Loucy (cell line): ENCODE measurements at regions not wholly inside any gene's neighbourhood (a gene's known extent, or its start where the extent isn't known, plus 50 kb on each side); places are given as distances from the start of the nearest gene placed in this dataset.
"Not testable (repeated sequence)": the region's sequence is repeated elsewhere in the genome, so short reads cannot be mapped to it uniquely, and the experiment has no call there.

Experiments used
- H2AFZ ChIP-seq: fragments of 200-600 bp; sonication (generic); 2 replicates; pipeline ENCODE4 v1.6.0; 2016; ENCODE audit warnings: antibody characterized with exemption, mild to moderate bottlenecking, low read length, moderate library complexity
- H3F3A ChIP-seq: fragments of 200-600 bp; 2 replicates; pipeline ENCODE4 v1.6.0; 2016; ENCODE audit warnings: antibody characterized with exemption, low read depth, mild to moderate bottlenecking
- H3K27me3 ChIP-seq: fragments of 200-600 bp; sonication (generic); 2 replicates; pipeline ENCODE4 v1.6.1; 2014; ENCODE audit warnings: low read length, mild to moderate bottlenecking; ENCODE audit not compliant: insufficient read depth, poor library complexity, severe bottlenecking
- H3K36me3 ChIP-seq: fragments of 200-600 bp; sonication (generic); 2 replicates; pipeline ENCODE4 v1.6.1; 2016; ENCODE audit warnings: low read length; ENCODE audit not compliant: insufficient read depth
- H3K4me1 ChIP-seq: fragments of 200-600 bp; sonication (generic); 2 replicates; pipeline ENCODE4 v1.5.1; 2014; ENCODE audit warnings: low read length, mild to moderate bottlenecking; ENCODE audit not compliant: insufficient read depth, poor library complexity, severe bottlenecking
- H3K4me2 ChIP-seq: fragments of 200-600 bp; sonication (generic); 2 replicates; pipeline ENCODE4 v1.6.0; 2014; ENCODE audit warnings: antibody characterized with exemption, low read length, low read depth, mild to moderate bottlenecking; ENCODE audit not compliant: poor library complexity, severe bottlenecking
- H3K4me3 ChIP-seq: fragments of 200-600 bp; sonication (generic); 2 replicates; pipeline ENCODE4 v1.5.1; 2014; ENCODE audit warnings: low read length, mild to moderate bottlenecking, mixed read lengths; ENCODE audit not compliant: poor library complexity, severe bottlenecking
- H3K79me2 ChIP-seq: fragments of 200-600 bp; sonication (generic); 2 replicates; pipeline ENCODE4 v1.6.1; 2014; ENCODE audit warnings: low read length; ENCODE audit not compliant: insufficient read depth
- H3K9ac ChIP-seq: fragments of 200-600 bp; sonication (generic); 2 replicates; pipeline ENCODE4 v1.6.0; 2014; ENCODE audit warnings: mild to moderate bottlenecking, low read depth, low read length, moderate library complexity; ENCODE audit not compliant: poor library complexity, severe bottlenecking
- H3K9me2 ChIP-seq: fragments of 200-600 bp; sonication (generic); replicated peaks from 2 replicates; pipeline ENCODE4 v1.6.1; 2016; ENCODE audit warnings: low read depth, low read length, mixed read lengths
- H3K9me3 ChIP-seq: fragments of 200-600 bp; sonication (generic); 2 replicates; pipeline ENCODE4 v1.6.1; 2014; ENCODE audit warnings: mild to moderate bottlenecking, antibody characterized with exemption, low read length, low read depth; ENCODE audit not compliant: insufficient read depth
- H4K20me1 ChIP-seq: fragments of 200-600 bp; sonication (generic); 2 replicates; pipeline ENCODE4 v1.6.0; 2014; ENCODE audit warnings: antibody characterized with exemption, low read length, mild to moderate bottlenecking; ENCODE audit not compliant: insufficient read depth, poor library complexity, severe bottlenecking
- CTCF ChIP-seq: fragments of 200-600 bp; sonication (generic); conservative IDR thresholded peaks from 2 replicates; pipeline ENCODE4 v1.5.1; 2014; ENCODE audit warnings: mild to moderate bottlenecking, antibody characterized with exemption, low read length
- EZH2phosphoT487 ChIP-seq: fragments of 200-600 bp; IDR thresholded peaks from 2 replicates; pipeline ENCODE4 v1.6.1; 2018; ENCODE audit warnings: antibody characterized with exemption, mild to moderate bottlenecking, moderate library complexity, borderline replicate concordance

GRCh38 chr3:193174140-193174539 lies 66.9 kb upstream of the PLAAT1 start:
- Histone ChIP-seq H3K9me3 (no peaks in the 10 kb centered on the region), H3K4me1 (no peaks in the 10 kb centered on the region), H4K20me1 (no peaks in the 10 kb centered on the region), H3K36me3 (no peaks in the 10 kb centered on the region), H3F3A (no peaks in the 10 kb centered on the region), H3K9me2 (no peaks in the 10 kb centered on the region), H3K79me2 (no peaks in the 10 kb centered on the region), H3K4me2 (no peak overlapping the region), H2AFZ (no peak overlapping the region), H3K4me3 (no peak overlapping the region), H3K9ac (no peak overlapping the region), H3K27me3 (no peaks in the 10 kb centered on the region)
- TF ChIP-seq CTCF: no peak

GRCh38 chr3:193179332-193180012 lies 61.5 kb upstream of the PLAAT1 start:
- H3K9me2 ChIP-seq, H3K79me2 ChIP-seq, H2AFZ ChIP-seq, H3K9ac ChIP-seq, H3K27me3 ChIP-seq, H3K9me3 ChIP-seq, H3K4me2 ChIP-seq, H3K4me3 ChIP-seq, H4K20me1 ChIP-seq, H3K36me3 ChIP-seq, H3F3A ChIP-seq, H3K4me1 ChIP-seq: not testable (repeated sequence)

- no peak overlapping the region for H2AFZ ChIP-seq
- no peak overlapping the region for H3K4me3 ChIP-seq
- H3K36me3 ChIP-seq: no peaks in the 10 kb centered on the region
- H3K9me2 ChIP-seq: no peaks in the 10 kb centered on the region
- H3K79me2 ChIP-seq: no peaks in the 10 kb centered on the region
- no peaks in the 10 kb centered on the region for H3K27me3 ChIP-seq
- H3K9ac ChIP-seq: no peak overlapping the region
- no peak overlapping the region for H3K4me2 ChIP-seq
- H4K20me1 ChIP-seq: no peaks in the 10 kb centered on the region
- no peaks in the 10 kb centered on the region for H3K9me3 ChIP-seq
- no peaks in the 10 kb centered on the region for H3K4me1 ChIP-seq
- no peak for TF ChIP-seq EZH2phosphoT487
- TF ChIP-seq CTCF: no peak
- H3F3A ChIP-seq: no peaks in the 10 kb centered on the region
These were observed 53.8 kb upstream of the PLAAT1 start for GRCh38 chr3:193187070-193187722.
